ENCODE measurements at regions not wholly inside any gene's neighbourhood (a gene's known extent, or its start where the extent isn't known, plus 50 kb on each side); places are given as distances from the start of the nearest gene placed in this dataset.

DNA sequence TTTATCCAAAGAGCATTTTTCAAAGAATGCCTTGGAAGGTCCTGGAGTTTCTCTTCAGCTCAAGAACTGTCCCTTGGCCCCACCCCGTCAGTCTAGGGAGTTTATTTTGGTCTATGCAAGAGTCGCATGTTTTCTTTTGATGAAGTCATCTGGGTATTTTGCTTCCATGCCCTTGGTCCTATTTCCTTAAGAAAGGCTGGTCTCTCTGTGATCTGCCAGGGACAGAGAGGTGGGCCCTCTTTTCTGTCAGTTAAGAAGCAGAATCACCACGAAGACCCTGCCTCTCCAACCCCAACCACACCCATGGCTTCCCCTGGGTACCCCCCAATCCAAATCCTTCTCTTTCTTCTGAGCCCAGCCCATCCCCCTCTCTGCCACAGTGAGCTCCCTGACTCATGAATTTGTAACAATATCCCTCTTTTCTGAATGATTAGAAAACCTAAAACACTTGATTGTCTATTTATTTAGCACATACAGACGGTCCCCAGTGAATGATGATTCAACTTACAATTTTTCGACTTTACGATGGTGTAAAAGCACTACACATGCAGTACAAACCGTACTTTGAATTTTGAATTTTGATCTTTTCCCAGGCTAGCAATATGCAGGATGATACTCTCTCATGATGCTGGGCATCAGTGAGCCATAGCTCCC, 163.5 kb upstream of the ADRA1B start:
- TF ChIP-seq, protein P1, sequence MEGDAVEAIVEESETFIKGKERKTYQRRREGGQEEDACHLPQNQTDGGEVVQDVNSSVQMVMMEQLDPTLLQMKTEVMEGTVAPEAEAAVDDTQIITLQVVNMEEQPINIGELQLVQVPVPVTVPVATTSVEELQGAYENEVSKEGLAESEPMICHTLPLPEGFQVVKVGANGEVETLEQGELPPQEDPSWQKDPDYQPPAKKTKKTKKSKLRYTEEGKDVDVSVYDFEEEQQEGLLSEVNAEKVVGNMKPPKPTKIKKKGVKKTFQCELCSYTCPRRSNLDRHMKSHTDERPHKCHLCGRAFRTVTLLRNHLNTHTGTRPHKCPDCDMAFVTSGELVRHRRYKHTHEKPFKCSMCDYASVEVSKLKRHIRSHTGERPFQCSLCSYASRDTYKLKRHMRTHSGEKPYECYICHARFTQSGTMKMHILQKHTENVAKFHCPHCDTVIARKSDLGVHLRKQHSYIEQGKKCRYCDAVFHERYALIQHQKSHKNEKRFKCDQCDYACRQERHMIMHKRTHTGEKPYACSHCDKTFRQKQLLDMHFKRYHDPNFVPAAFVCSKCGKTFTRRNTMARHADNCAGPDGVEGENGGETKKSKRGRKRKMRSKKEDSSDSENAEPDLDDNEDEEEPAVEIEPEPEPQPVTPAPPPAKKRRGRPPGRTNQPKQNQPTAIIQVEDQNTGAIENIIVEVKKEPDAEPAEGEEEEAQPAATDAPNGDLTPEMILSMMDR (IDR thresholded peaks at IDR 0.05; ENCODE audit: low read depth, low read length, missing input control), result no peak
- TF ChIP-seq YY1 (IDR thresholded peaks at IDR 0.05) (no peak), EGR1 (IDR thresholded peaks at IDR 0.05; ENCODE audit: low read depth in 2 of 2) (no peak), NR2F2 (IDR thresholded peaks at IDR 0.05) (no peak), SP1 (IDR thresholded peaks at IDR 0.05) (no peak)
- no peak overlapping the region for H3K4me3 ChIP-seq (ENCODE audit: low read depth in 1 of 3, low read length in 3 of 3)
- H3K36me3 ChIP-seq (ENCODE audit: control insufficient read depth in 4 of 4, insufficient read depth in 3 of 4, low read depth in 1 of 4, low read length in 3 of 4), result no peaks in the 10 kb centered on the region
- no peak for DNase-seq (ENCODE audit: low spot score)
- H3K9me3 ChIP-seq (ENCODE audit: control insufficient read depth in 4 of 4, low read length in 3 of 4), result peaks cover 0 to 4% (median under 1%) of the 10 kb centered on the region in 4 donors
- no peaks in the 10 kb centered on the region for H3K4me1 ChIP-seq (ENCODE audit: control insufficient read depth in 4 of 4, insufficient read depth in 4 of 4, low read length in 3 of 4)
- no peak overlapping the region for H3K9ac ChIP-seq (ENCODE audit: low read depth in 1 of 2, low read length in 2 of 2)
- WGBS, result 71% methylated on average over 7 of the region's 7 CpGs
- H3K27ac ChIP-seq (ENCODE audit: low read depth in 1 of 2, low read length in 2 of 2), result no peak overlapping the region
- H3K27me3 ChIP-seq (ENCODE audit: control insufficient read depth in 4 of 4, insufficient read depth in 4 of 4, low read length in 3 of 4), result no peaks in the 10 kb centered on the region

DNA sequence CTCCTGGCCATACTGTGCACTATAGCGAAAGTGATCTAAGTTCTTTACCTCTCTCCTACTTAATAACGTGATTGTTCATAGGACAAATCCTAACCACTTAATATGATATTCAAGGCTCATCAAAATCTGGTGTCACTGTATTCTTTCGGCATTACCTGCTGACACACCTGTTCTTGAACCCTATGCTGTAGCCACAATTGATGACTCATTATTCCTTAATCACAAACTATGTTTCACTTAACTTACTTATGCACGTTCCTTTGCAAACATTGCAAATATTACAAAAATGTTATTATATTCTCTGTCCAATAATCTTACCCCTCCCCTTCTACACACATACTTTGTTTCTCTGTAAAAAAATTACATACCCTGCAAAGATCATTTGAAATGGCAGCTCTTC, 158.1 kb upstream of the ADRA1B start:
- H3K9me3 ChIP-seq (ENCODE audit: control insufficient read depth in 4 of 4, low read length in 3 of 4), result no peaks in the 10 kb centered on the region
- no peaks in the 10 kb centered on the region for H3K27me3 ChIP-seq (ENCODE audit: control insufficient read depth in 4 of 4, insufficient read depth in 4 of 4, low read length in 3 of 4)
- H3K4me1 ChIP-seq (ENCODE audit: control insufficient read depth in 4 of 4, insufficient read depth in 4 of 4, low read length in 3 of 4), result no peaks in the 10 kb centered on the region
- WGBS, result 84% methylated on average over 4 of the region's 4 CpGs
- H3K36me3 ChIP-seq (ENCODE audit: control insufficient read depth in 4 of 4, insufficient read depth in 3 of 4, low read depth in 1 of 4, low read length in 3 of 4), result no peaks in the 10 kb centered on the region
- H3K9ac ChIP-seq (ENCODE audit: low read depth in 1 of 2, low read length in 2 of 2), result no peak overlapping the region
- no peak overlapping the region for H3K27ac ChIP-seq (ENCODE audit: low read depth in 1 of 2, low read length in 2 of 2)
- no peak overlapping the region for H3K4me3 ChIP-seq (ENCODE audit: low read depth in 1 of 3, low read length in 3 of 3)
- DNase-seq (ENCODE audit: low spot score), result no peak
- no peak for TF ChIP-seq EGR1 (IDR thresholded peaks at IDR 0.05; ENCODE audit: low read depth in 2 of 2)
- TF ChIP-seq, protein P2, sequence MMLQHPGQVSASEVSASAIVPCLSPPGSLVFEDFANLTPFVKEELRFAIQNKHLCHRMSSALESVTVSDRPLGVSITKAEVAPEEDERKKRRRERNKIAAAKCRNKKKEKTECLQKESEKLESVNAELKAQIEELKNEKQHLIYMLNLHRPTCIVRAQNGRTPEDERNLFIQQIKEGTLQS (IDR thresholded peaks at IDR 0.05), result no peak
- TF ChIP-seq, protein P3, sequence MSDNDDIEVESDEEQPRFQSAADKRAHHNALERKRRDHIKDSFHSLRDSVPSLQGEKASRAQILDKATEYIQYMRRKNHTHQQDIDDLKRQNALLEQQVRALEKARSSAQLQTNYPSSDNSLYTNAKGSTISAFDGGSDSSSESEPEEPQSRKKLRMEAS (IDR thresholded peaks at IDR 0.05), result no peak
- TF ChIP-seq, protein P4, sequence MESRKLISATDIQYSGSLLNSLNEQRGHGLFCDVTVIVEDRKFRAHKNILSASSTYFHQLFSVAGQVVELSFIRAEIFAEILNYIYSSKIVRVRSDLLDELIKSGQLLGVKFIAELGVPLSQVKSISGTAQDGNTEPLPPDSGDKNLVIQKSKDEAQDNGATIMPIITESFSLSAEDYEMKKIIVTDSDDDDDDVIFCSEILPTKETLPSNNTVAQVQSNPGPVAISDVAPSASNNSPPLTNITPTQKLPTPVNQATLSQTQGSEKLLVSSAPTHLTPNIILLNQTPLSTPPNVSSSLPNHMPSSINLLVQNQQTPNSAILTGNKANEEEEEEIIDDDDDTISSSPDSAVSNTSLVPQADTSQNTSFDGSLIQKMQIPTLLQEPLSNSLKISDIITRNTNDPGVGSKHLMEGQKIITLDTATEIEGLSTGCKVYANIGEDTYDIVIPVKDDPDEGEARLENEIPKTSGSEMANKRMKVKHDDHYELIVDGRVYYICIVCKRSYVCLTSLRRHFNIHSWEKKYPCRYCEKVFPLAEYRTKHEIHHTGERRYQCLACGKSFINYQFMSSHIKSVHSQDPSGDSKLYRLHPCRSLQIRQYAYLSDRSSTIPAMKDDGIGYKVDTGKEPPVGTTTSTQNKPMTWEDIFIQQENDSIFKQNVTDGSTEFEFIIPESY (IDR thresholded peaks at IDR 0.05), result no peak
- no peak for TF ChIP-seq HNF4A (conservative IDR thresholded peaks at IDR 0.05)

DNA sequence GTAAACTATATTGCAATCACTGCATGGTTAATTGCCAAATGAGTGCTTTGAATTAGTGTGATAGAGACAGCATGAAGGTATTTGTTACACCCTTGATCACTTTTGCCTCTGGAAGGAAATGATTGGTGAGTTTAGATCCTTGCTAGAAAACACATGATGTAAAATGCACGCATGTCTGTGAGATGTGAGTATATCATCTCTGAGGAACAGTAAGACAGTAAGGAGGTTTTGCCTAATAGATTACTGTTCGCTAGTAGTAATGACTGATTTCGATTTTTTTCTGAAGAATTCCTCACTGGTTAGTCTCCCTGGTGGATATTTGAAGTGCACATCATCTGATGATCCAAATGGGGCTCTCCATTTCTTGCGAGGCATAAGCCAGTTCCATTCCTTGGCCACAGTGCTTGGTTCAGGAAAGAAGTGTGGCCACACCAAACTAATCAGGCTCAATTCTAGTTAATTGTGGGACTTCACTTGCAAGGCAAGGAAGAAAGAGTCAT, 156.4 kb upstream of the ADRA1B start:
- Histone ChIP-seq H3K27ac (ENCODE audit: low read depth in 1 of 2, low read length in 2 of 2) (no peak overlapping the region), H3K36me3 (ENCODE audit: control insufficient read depth in 4 of 4, insufficient read depth in 3 of 4, low read depth in 1 of 4, low read length in 3 of 4) (no peaks in the 10 kb centered on the region), H3K9me3 (ENCODE audit: control insufficient read depth in 4 of 4, low read length in 3 of 4) (no peaks in the 10 kb centered on the region), H3K4me1 (ENCODE audit: control insufficient read depth in 4 of 4, insufficient read depth in 4 of 4, low read length in 3 of 4) (no peaks in the 10 kb centered on the region), H3K27me3 (ENCODE audit: control insufficient read depth in 4 of 4, insufficient read depth in 4 of 4, low read length in 3 of 4) (no peaks in the 10 kb centered on the region), H3K4me3 (ENCODE audit: low read depth in 1 of 3, low read length in 3 of 3) (no peak overlapping the region), H3K9ac (ENCODE audit: low read depth in 1 of 2, low read length in 2 of 2) (no peak overlapping the region)
- 73% methylated on average over 4 of the region's 4 CpGs for WGBS
- DNase-seq (ENCODE audit: low spot score), result no peak
- TF ChIP-seq HNF4G (IDR thresholded peaks at IDR 0.05) (no peak), GABPA (IDR thresholded peaks at IDR 0.05 in 1 of 2, conservative IDR thresholded peaks at IDR 0.05 in 1 of 2) (no peak), RAD21 (IDR thresholded peaks at IDR 0.05) (no peak), FOXA2 (IDR thresholded peaks at IDR 0.05) (no peak), TAF1 (conservative IDR thresholded peaks at IDR 0.05) (no peak), RXRA (IDR thresholded peaks at IDR 0.05) (no peak), YY1 (IDR thresholded peaks at IDR 0.05) (no peak), JUND (IDR thresholded peaks at IDR 0.05) (no peak), SP1 (IDR thresholded peaks at IDR 0.05) (no peak)
- TF ChIP-seq, protein P2 (IDR thresholded peaks at IDR 0.05), result no peak
- TF ChIP-seq, protein P1 (IDR thresholded peaks at IDR 0.05; ENCODE audit: low read depth, low read length, missing input control), result no peak
- TF ChIP-seq, protein P5, sequence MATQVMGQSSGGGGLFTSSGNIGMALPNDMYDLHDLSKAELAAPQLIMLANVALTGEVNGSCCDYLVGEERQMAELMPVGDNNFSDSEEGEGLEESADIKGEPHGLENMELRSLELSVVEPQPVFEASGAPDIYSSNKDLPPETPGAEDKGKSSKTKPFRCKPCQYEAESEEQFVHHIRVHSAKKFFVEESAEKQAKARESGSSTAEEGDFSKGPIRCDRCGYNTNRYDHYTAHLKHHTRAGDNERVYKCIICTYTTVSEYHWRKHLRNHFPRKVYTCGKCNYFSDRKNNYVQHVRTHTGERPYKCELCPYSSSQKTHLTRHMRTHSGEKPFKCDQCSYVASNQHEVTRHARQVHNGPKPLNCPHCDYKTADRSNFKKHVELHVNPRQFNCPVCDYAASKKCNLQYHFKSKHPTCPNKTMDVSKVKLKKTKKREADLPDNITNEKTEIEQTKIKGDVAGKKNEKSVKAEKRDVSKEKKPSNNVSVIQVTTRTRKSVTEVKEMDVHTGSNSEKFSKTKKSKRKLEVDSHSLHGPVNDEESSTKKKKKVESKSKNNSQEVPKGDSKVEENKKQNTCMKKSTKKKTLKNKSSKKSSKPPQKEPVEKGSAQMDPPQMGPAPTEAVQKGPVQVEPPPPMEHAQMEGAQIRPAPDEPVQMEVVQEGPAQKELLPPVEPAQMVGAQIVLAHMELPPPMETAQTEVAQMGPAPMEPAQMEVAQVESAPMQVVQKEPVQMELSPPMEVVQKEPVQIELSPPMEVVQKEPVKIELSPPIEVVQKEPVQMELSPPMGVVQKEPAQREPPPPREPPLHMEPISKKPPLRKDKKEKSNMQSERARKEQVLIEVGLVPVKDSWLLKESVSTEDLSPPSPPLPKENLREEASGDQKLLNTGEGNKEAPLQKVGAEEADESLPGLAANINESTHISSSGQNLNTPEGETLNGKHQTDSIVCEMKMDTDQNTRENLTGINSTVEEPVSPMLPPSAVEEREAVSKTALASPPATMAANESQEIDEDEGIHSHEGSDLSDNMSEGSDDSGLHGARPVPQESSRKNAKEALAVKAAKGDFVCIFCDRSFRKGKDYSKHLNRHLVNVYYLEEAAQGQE (IDR thresholded peaks at IDR 0.05), result no peak
